IMR-90 (cell line): ENCODE measurements at regions not wholly inside any gene's neighbourhood (a gene's known extent, or its start where the extent isn't known, plus 50 kb on each side); places are given as distances from the start of the nearest gene placed in this dataset.

Experiments
- ATAC-seq: fragments of 200-7000 bp; cut with Tn5 transposase; 2 replicates; pipeline ENCODE4 v1.9.1; 2020; ENCODE audit warnings: low read depth, mild to moderate bottlenecking, moderate library complexity
- BruUV-seq: library from RNA; stranded (reverse); fragments of 400-500 nt; replicated peaks from 2 replicates; lab custom pipeline; 2021; lab: Mats Ljungman, UMichigan
- CTCF ChIA-PET: fragments of 300-600 bp; formaldehyde crosslinking; extraction: SDS; loops from one replicate; lab custom pipeline; 2021; ENCODE audit warnings: antibody characterized with exemption; lab: Yijun Ruan, JAX
- POLR2A ChIA-PET: fragments of 300-600 bp; sonication (Branson Sonifier 250); formaldehyde crosslinking; loops from one replicate; lab custom pipeline; 2022; ENCODE audit warnings: antibody characterized with exemption; ENCODE audit not compliant: unreplicated experiment; lab: Charles Lee
- DNase-seq: peaks from one replicate; pipeline ENCODE4 v3.0.0; 2013
- H2AFZ ChIP-seq: replicated peaks from 2 replicates; pipeline ENCODE3; 2013; ENCODE audit warnings: low read length, mild to moderate bottlenecking; ENCODE audit not compliant: poor library complexity
- H2AK5ac ChIP-seq: 2 replicates; pipeline ENCODE4 v1.6.1; 2013; ENCODE audit warnings: low read depth, low read length, inconsistent platforms
- H2AK9ac ChIP-seq: replicated peaks from 2 replicates; pipeline ENCODE3; 2013; ENCODE audit warnings: mild to moderate bottlenecking, low read depth, low read length, moderate library complexity; ENCODE audit not compliant: poor library complexity
- H2BK120ac ChIP-seq: 2 replicates; pipeline ENCODE4 v1.6.1; 2013; ENCODE audit warnings: low read depth, low read length, inconsistent platforms
- H2BK15ac ChIP-seq: 3 replicates; pipeline ENCODE4 v1.6.1; 2013; ENCODE audit warnings: low read depth, low read length, inconsistent platforms
- H2BK20ac ChIP-seq: 2 replicates; pipeline ENCODE4 v1.6.1; 2013; ENCODE audit warnings: low read depth, mild to moderate bottlenecking, inconsistent platforms, low read length, moderate library complexity
- H2BK5ac ChIP-seq: 2 replicates; pipeline ENCODE4 v1.6.1; 2013; ENCODE audit warnings: mild to moderate bottlenecking, low read depth, low read length, inconsistent platforms; ENCODE audit not compliant: poor library complexity, severe bottlenecking
- H3K14ac ChIP-seq: replicated peaks from 2 replicates; pipeline ENCODE4 v1.6.1; 2013; ENCODE audit warnings: low read depth, low read length, inconsistent platforms
- H3K18ac ChIP-seq: 2 replicates; pipeline ENCODE4 v1.6.1; 2013; ENCODE audit warnings: low read depth, low read length, control low read depth
- H3K23ac ChIP-seq: 2 replicates; pipeline ENCODE4 v1.6.1; 2013; ENCODE audit warnings: low read depth, low read length, inconsistent platforms
- H3K27ac ChIP-seq: 2 replicates; pipeline ENCODE4 v1.5.1; 2013; ENCODE audit warnings: mild to moderate bottlenecking, control low read depth, low read length; ENCODE audit not compliant: insufficient read depth
- H3K27me3 ChIP-seq: 2 replicates; pipeline ENCODE4 v1.6.1; 2013; ENCODE audit warnings: low read length; ENCODE audit not compliant: control insufficient read depth, insufficient read depth
- H3K36me3 ChIP-seq: 2 replicates; pipeline ENCODE4 v1.6.1; 2013; ENCODE audit warnings: low read length, mixed read lengths; ENCODE audit not compliant: control insufficient read depth, insufficient read depth
- H3K4ac ChIP-seq: 2 replicates; pipeline ENCODE4 v1.6.1; 2013; ENCODE audit warnings: low read depth, low read length, inconsistent platforms
- H3K4me1 ChIP-seq: 2 replicates; pipeline ENCODE4 v1.6.1; 2013; ENCODE audit warnings: low read length, mixed read lengths; ENCODE audit not compliant: control insufficient read depth, insufficient read depth
- H3K4me2 ChIP-seq: 2 replicates; pipeline ENCODE4 v1.6.1; 2013; ENCODE audit warnings: low read depth, mild to moderate bottlenecking, control low read depth, low read length, moderate library complexity
- H3K4me3 ChIP-seq: 2 replicates; pipeline ENCODE4 v1.5.1; 2013; ENCODE audit warnings: low read depth, mild to moderate bottlenecking, control low read depth, low read length, moderate library complexity; ENCODE audit not compliant: insufficient read depth
- H3K56ac ChIP-seq: 2 replicates; pipeline ENCODE4 v1.6.1; 2013; ENCODE audit warnings: low read length, inconsistent platforms; ENCODE audit not compliant: insufficient read depth; ENCODE audit errors: extremely low read depth
- H3K79me1 ChIP-seq, 2 experiments: 2 replicates each; pipeline ENCODE4 v1.6.1; 2013; ENCODE audit warnings: low read length in 2 of 2, inconsistent platforms in 1 of 2, low read depth in 1 of 2
- H3K9ac ChIP-seq: 2 replicates; pipeline ENCODE4 v1.6.1; 2013; ENCODE audit warnings: low read depth, low read length, control low read depth
- H3K9me1 ChIP-seq: 2 replicates; pipeline ENCODE4 v1.6.1; 2013; ENCODE audit warnings: low read length, inconsistent platforms; ENCODE audit not compliant: insufficient read depth
- H3K9me3 ChIP-seq: 2 replicates; pipeline ENCODE4 v1.6.1; 2013; ENCODE audit warnings: low read length; ENCODE audit not compliant: control insufficient read depth, insufficient read depth
- H4K20me1 ChIP-seq: 2 replicates; pipeline ENCODE4 v1.6.1; 2013; ENCODE audit warnings: low read length, inconsistent platforms; ENCODE audit not compliant: insufficient read depth
- H4K5ac ChIP-seq: 2 replicates; pipeline ENCODE4 v1.6.1; 2013; ENCODE audit warnings: mild to moderate bottlenecking, low read depth, low read length, control low read depth
- H4K8ac ChIP-seq, 2 experiments: 2 replicates each; pipeline ENCODE4 v1.6.1; 2013; ENCODE audit warnings: low read depth in 2 of 2, low read length in 2 of 2, control low read depth in 1 of 2, inconsistent platforms in 1 of 2
- H4K91ac ChIP-seq: 2 replicates; pipeline ENCODE4 v1.6.1; 2013; ENCODE audit warnings: low read depth, low read length, inconsistent platforms; ENCODE audit not compliant: insufficient read depth
- CHD1 ChIP-seq: IDR thresholded peaks from 2 replicates; pipeline ENCODE4 v1.6.1; 2012; ENCODE audit warnings: low read depth, low read length, improper control_type of control experiment
- FOS ChIP-seq: fragments of 150-350 bp; IDR thresholded peaks from 2 replicates; pipeline ENCODE4 v1.6.1; 2016; ENCODE audit warnings: low read depth, low read length
- MAFK ChIP-seq: IDR thresholded peaks from 2 replicates; pipeline ENCODE4 v1.6.1; 2012; ENCODE audit warnings: low read depth, low read length, improper control_type of control experiment
- MXI1 ChIP-seq: IDR thresholded peaks from 2 replicates; pipeline ENCODE4 v1.6.1; 2012; ENCODE audit warnings: low read depth, mild to moderate bottlenecking, low read length, moderate library complexity, borderline replicate concordance
- NFE2L2 ChIP-seq: fragments of 150-350 bp; IDR thresholded peaks from 2 replicates; pipeline ENCODE4 v1.6.1; 2016; ENCODE audit warnings: low read depth, mild to moderate bottlenecking, low read length
- RAD21 ChIP-seq: IDR thresholded peaks from 2 replicates; pipeline ENCODE4 v1.6.1; 2012; ENCODE audit warnings: low read length, improper control_type of control experiment
- RCOR1 ChIP-seq: IDR thresholded peaks from 2 replicates; pipeline ENCODE4 v1.6.1; 2012; ENCODE audit warnings: mild to moderate bottlenecking, low read length, improper control_type of control experiment; ENCODE audit not compliant: insufficient replicate concordance
- RFX5 ChIP-seq: IDR thresholded peaks from 2 replicates; pipeline ENCODE4 v1.8.0; 2012; ENCODE audit warnings: low read depth, mild to moderate bottlenecking, low read length, moderate library complexity
- SMC3 ChIP-seq: fragments of 150-350 bp; IDR thresholded peaks from 2 replicates; pipeline ENCODE4 v1.6.1; 2016; ENCODE audit warnings: low read depth, mild to moderate bottlenecking, antibody characterized with exemption, low read length, moderate library complexity
- WGBS, 2 experiments: methylation state at CpG; one replicate each; pipeline versions ENCODE4 v1.1.5 to v1.1.7; 2013; ENCODE audit warnings: missing lambda C conversion rate in 2 of 2; ENCODE audit not compliant: insufficient read length in 1 of 2; ENCODE audit errors: extremely low coverage in 2 of 2; 5-methylcytosine and 5-hydroxymethylcytosine counted together
- dilution Hi-C: fragments of 300-500 bp; cut with HindIII; formaldehyde crosslinking; loops from one replicate; pipeline ENCODE4 v1.14.3; 2018; ENCODE audit warnings: low sequenced_read_pairs; ENCODE audit not compliant: unreplicated experiment
- in situ Hi-C: fragments of 300-500 bp; cut with MboI; formaldehyde crosslinking; loops from 3 replicates; pipeline ENCODE4 v1.14.3; 2019; ENCODE audit warnings: low sequenced_read_pairs, inconsistent platforms, mixed read lengths
- intact Hi-C: fragments of 100-400 bp; cut with micrococcal nuclease; formaldehyde crosslinking; loops from 2 replicates; pipeline ENCODE4 v1.10.0; 2022
- TF ChIP-seq, protein P1 (sequence below): fragments of 150-350 bp; IDR thresholded peaks from 2 replicates; pipeline ENCODE4 v1.6.1; 2017; ENCODE audit warnings: mild to moderate bottlenecking, antibody characterized with exemption, low read length, low read depth
- TF ChIP-seq, protein P2 (sequence below): conservative IDR thresholded peaks from 2 replicates; pipeline ENCODE4 v1.5.1; 2012; ENCODE audit warnings: mild to moderate bottlenecking, low read depth, low read length, improper control_type of control experiment

DNA sequence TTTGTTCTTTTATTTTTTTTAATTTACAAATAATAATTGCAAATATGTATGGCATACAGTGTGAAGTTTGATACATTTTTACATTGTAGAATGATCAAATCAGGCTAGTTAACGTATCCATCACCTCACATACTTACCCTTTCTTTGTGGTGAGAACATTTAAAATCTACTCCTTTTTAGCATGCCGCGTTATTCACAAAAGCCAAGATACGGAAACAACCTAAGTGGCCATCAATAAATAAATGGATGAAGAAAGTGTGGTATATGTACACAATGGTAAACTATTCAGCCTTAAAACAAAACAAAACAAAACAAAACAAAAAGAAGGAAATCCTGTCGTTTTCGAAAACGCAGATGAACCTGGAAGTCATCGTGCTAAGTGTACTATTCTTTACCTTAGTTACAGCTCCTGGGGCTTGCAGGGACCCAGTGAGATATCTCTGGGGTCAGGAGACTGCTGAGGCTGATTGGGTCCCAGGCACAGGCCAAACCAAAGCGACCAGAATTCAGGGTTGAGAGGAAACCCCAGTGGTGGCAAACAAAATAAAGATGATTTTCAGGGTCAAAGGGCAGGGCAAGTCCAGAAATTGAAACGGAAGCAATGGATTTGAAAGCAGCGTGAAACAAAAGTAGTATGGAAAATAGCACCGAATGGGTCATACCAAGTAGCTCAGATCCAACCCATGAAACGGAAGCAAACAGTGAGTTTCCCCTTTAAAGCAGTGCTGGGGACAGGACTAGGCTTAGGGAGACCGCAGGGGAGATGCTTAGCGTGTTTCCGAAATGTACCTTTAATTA lies 188.2 kb downstream of the PLPP3 start:
- no peak overlapping the region for H3K18ac ChIP-seq
- no peaks in the 10 kb centered on the region for H3K27me3 ChIP-seq
- no peak overlapping the region for H3K14ac ChIP-seq
- H3K9me3 ChIP-seq = no peaks in the 10 kb centered on the region
- H2BK15ac ChIP-seq = no peak overlapping the region
- no peak overlapping the region for H3K4me2 ChIP-seq
- H2AFZ ChIP-seq = no peak overlapping the region
- in situ Hi-C loops (no loop called here), intact Hi-C loops (no loop called here), dilution Hi-C loops (no loop called here)
- H3K9ac ChIP-seq = no peak overlapping the region
- no peak overlapping the region for H3K56ac ChIP-seq
- no peak overlapping the region for H2BK5ac ChIP-seq
- H2BK20ac ChIP-seq = no peak overlapping the region
- TF ChIP-seq SMC3 (no peak), FOS (no peak), CHD1 (no peak), RFX5 (no peak), MXI1 (no peak), RCOR1 (no peak), MAFK (no peak), NFE2L2 (no peak), RAD21 (no peak)
- TF ChIP-seq, protein P1, sequence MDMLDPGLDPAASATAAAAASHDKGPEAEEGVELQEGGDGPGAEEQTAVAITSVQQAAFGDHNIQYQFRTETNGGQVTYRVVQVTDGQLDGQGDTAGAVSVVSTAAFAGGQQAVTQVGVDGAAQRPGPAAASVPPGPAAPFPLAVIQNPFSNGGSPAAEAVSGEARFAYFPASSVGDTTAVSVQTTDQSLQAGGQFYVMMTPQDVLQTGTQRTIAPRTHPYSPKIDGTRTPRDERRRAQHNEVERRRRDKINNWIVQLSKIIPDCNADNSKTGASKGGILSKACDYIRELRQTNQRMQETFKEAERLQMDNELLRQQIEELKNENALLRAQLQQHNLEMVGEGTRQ = no peak
- TF ChIP-seq, protein P2, sequence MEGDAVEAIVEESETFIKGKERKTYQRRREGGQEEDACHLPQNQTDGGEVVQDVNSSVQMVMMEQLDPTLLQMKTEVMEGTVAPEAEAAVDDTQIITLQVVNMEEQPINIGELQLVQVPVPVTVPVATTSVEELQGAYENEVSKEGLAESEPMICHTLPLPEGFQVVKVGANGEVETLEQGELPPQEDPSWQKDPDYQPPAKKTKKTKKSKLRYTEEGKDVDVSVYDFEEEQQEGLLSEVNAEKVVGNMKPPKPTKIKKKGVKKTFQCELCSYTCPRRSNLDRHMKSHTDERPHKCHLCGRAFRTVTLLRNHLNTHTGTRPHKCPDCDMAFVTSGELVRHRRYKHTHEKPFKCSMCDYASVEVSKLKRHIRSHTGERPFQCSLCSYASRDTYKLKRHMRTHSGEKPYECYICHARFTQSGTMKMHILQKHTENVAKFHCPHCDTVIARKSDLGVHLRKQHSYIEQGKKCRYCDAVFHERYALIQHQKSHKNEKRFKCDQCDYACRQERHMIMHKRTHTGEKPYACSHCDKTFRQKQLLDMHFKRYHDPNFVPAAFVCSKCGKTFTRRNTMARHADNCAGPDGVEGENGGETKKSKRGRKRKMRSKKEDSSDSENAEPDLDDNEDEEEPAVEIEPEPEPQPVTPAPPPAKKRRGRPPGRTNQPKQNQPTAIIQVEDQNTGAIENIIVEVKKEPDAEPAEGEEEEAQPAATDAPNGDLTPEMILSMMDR = no peak
- no peak overlapping the region for H3K27ac ChIP-seq
- H3K4me3 ChIP-seq = no peak overlapping the region
- H4K91ac ChIP-seq = no peak overlapping the region
- no peaks in the 10 kb centered on the region for H3K9me1 ChIP-seq
- POLR2A ChIA-PET = no interaction called here
- H3K36me3 ChIP-seq = no peaks in the 10 kb centered on the region
- no TSS peak for BruUV-seq
- no peak overlapping the region for H3K4ac ChIP-seq
- CTCF ChIA-PET = no interaction called here
- DNase-seq (no peak), ATAC-seq (no peak)
- H3K4me1 ChIP-seq = no peaks in the 10 kb centered on the region
- no peak overlapping the region for H4K5ac ChIP-seq
- no peak overlapping the region for H2AK5ac ChIP-seq
- no peak overlapping the region for H3K23ac ChIP-seq
- no peak overlapping the region for H2BK120ac ChIP-seq
- no peaks in the 10 kb centered on the region for H3K79me1 ChIP-seq
- no peak overlapping the region for H4K8ac ChIP-seq
- no peak overlapping the region for H2AK9ac ChIP-seq
- 83% methylated on average over 6 of the region's 16 CpGs; no CpG with 5 or more reads in 1 of the 2 experiments for WGBS, 2 experiments
- H4K20me1 ChIP-seq = no peaks in the 10 kb centered on the region
